Trophoblast cell (in vitro differentiated cells and primary cell): ENCODE measurements at regions not wholly inside any gene's neighbourhood (a gene's known extent, or its start where the extent isn't known, plus 50 kb on each side); places are given as distances from the start of the nearest gene placed in this dataset.

Experiments
- DNase-seq, 2 donors: peaks; one replicate each; pipeline ENCODE4 v3.0.0-alpha.2; 2016
- H2AFZ ChIP-seq: 2 replicates; pipeline ENCODE4 v1.6.1; 2013; ENCODE audit warnings: low read length, moderate library complexity, mild to moderate bottlenecking; ENCODE audit not compliant: insufficient read depth, poor library complexity
- H2AK5ac ChIP-seq: 2 replicates; pipeline ENCODE4 v1.6.1; 2013; ENCODE audit warnings: mild to moderate bottlenecking, low read length
- H2BK120ac ChIP-seq: 2 replicates; pipeline ENCODE4 v1.6.1; 2013; ENCODE audit warnings: low read length, mild to moderate bottlenecking, moderate library complexity; ENCODE audit not compliant: insufficient read depth, poor library complexity
- H2BK12ac ChIP-seq: 2 replicates; pipeline ENCODE4 v1.6.1; 2013; ENCODE audit warnings: mild to moderate bottlenecking, low read length, moderate library complexity
- H2BK5ac ChIP-seq: 2 replicates; pipeline ENCODE4 v1.6.1; 2013; ENCODE audit warnings: low read length, low read depth, moderate library complexity, mild to moderate bottlenecking; ENCODE audit not compliant: poor library complexity
- H3K14ac ChIP-seq: 2 replicates; pipeline ENCODE4 v1.6.1; 2013; ENCODE audit warnings: mild to moderate bottlenecking, low read length
- H3K18ac ChIP-seq: 2 replicates; pipeline ENCODE4 v1.6.1; 2013; ENCODE audit warnings: mild to moderate bottlenecking, low read length
- H3K23ac ChIP-seq: 2 replicates; pipeline ENCODE4 v1.6.1; 2013; ENCODE audit warnings: low read length
- H3K27ac ChIP-seq: 2 replicates; pipeline ENCODE4 v1.5.1; 2013; ENCODE audit warnings: low read depth, mild to moderate bottlenecking, inconsistent platforms, low read length, moderate library complexity
- H3K27me3 ChIP-seq: 2 replicates; pipeline ENCODE4 v1.6.1; 2013; ENCODE audit warnings: inconsistent platforms, mild to moderate bottlenecking, low read length, moderate library complexity; ENCODE audit not compliant: insufficient read depth
- H3K36me3 ChIP-seq, 2 experiments: 1 replicate in 1 of 2; 2 replicates in 1 of 2; pipeline ENCODE4 v1.6.1; 2013; ENCODE audit warnings: low read length in 2 of 2, mild to moderate bottlenecking in 2 of 2, moderate library complexity in 1 of 2; ENCODE audit not compliant: insufficient read depth in 2 of 2, control insufficient read depth in 1 of 2
- H3K4ac ChIP-seq: 2 replicates; pipeline ENCODE4 v1.6.1; 2013; ENCODE audit warnings: low read depth, mild to moderate bottlenecking, low read length, moderate library complexity
- H3K4me1 ChIP-seq, 2 experiments: 1 replicate in 1 of 2; 2 replicates in 1 of 2; pipeline ENCODE4 v1.6.1; 2013; ENCODE audit warnings: low read length in 2 of 2, mild to moderate bottlenecking in 2 of 2, moderate library complexity in 1 of 2; ENCODE audit not compliant: insufficient read depth in 2 of 2, control insufficient read depth in 1 of 2
- H3K4me2 ChIP-seq: 2 replicates; pipeline ENCODE4 v1.6.1; 2013; ENCODE audit warnings: inconsistent platforms, mild to moderate bottlenecking, low read length, moderate library complexity
- H3K4me3 ChIP-seq: 2 replicates; pipeline ENCODE4 v1.5.1; 2013; ENCODE audit warnings: mild to moderate bottlenecking, low read depth, low read length, inconsistent platforms
- H3K79me1 ChIP-seq: one replicate; pipeline ENCODE4 v1.6.1; 2013; ENCODE audit warnings: low read length
- H3K79me2 ChIP-seq: 2 replicates; pipeline ENCODE4 v1.6.1; 2013; ENCODE audit warnings: low read length, mild to moderate bottlenecking; ENCODE audit not compliant: control insufficient read depth, insufficient read depth, poor library complexity
- H3K9ac ChIP-seq: 2 replicates; pipeline ENCODE4 v1.6.1; 2013; ENCODE audit warnings: mild to moderate bottlenecking, low read length
- H3K9me3 ChIP-seq: 2 replicates; pipeline ENCODE4 v1.6.1; 2013; ENCODE audit warnings: low read depth, mild to moderate bottlenecking, control low read depth, inconsistent platforms, low read length; ENCODE audit not compliant: insufficient read depth
- H4K12ac ChIP-seq: 2 replicates; pipeline ENCODE4 v1.6.1; 2013; ENCODE audit warnings: low read depth, mild to moderate bottlenecking, low read length, moderate library complexity
- H4K8ac ChIP-seq: 2 replicates; pipeline ENCODE4 v1.6.1; 2013; ENCODE audit warnings: low read depth, mild to moderate bottlenecking, low read length, moderate library complexity
- H4K91ac ChIP-seq: one replicate; pipeline ENCODE4 v1.6.1; 2013; ENCODE audit warnings: low read depth, mild to moderate bottlenecking, low read length, moderate library complexity
- WGBS: extraction: QIAGEN DNeasy Blood & Tissue Kit; methylation state at CpG from one replicate; pipeline ENCODE4 v1.1.7; 2013; ENCODE audit warnings: missing lambda C conversion rate; ENCODE audit not compliant: insufficient read length, insufficient coverage; ENCODE audit errors: extremely low coverage; 5-methylcytosine and 5-hydroxymethylcytosine counted together

GRCh38 chr3:30306896-30307295, 299.5 kb upstream of the TGFBR2 start:
- Histone ChIP-seq H3K23ac (no peak overlapping the region), H3K18ac (no peak overlapping the region), H2AK5ac (no peak overlapping the region), H4K12ac (no peak overlapping the region), H2BK120ac (no peak overlapping the region), H3K79me2 (no peaks in the 10 kb centered on the region), H3K14ac (no peak overlapping the region), H3K27ac (no peak overlapping the region), H3K27me3 (no peaks in the 10 kb centered on the region), H3K9me3 (peaks cover 2% of the 10 kb centered on the region), H4K8ac (no peak overlapping the region), H3K4me1 (no peaks in the 10 kb centered on the region), H4K91ac (no peak overlapping the region), H3K4ac (no peak overlapping the region), H3K4me2 (no peak overlapping the region), H3K79me1 (no peaks in the 10 kb centered on the region), H2AFZ (no peak overlapping the region), H2BK5ac (no peak overlapping the region), H2BK12ac (no peak overlapping the region), H3K9ac (no peak overlapping the region), H3K4me3 (no peak overlapping the region), H3K36me3 (no peaks in the 10 kb centered on the region)
- WGBS: no CpG with 5 or more reads among the region's 3 CpGs
- no peak for DNase-seq

- no peak overlapping the region for H4K8ac ChIP-seq
- H3K79me1 ChIP-seq: no peaks in the 10 kb centered on the region
- H3K9ac ChIP-seq: no peak overlapping the region
- DNase-seq: no peak
- no peak overlapping the region for H4K12ac ChIP-seq
- H3K36me3 ChIP-seq: no peaks in the 10 kb centered on the region
- H3K4me1 ChIP-seq: no peaks in the 10 kb centered on the region
- H3K27me3 ChIP-seq: no peaks in the 10 kb centered on the region
- no peak overlapping the region for H2AFZ ChIP-seq
- no peak overlapping the region for H4K91ac ChIP-seq
- H3K4me3 ChIP-seq: no peak overlapping the region
- H3K4ac ChIP-seq: no peak overlapping the region
- H3K14ac ChIP-seq: no peak overlapping the region
- peaks cover 2% of the 10 kb centered on the region for H3K9me3 ChIP-seq
- H2BK12ac ChIP-seq: no peak overlapping the region
- no peak overlapping the region for H2BK120ac ChIP-seq
- no peak overlapping the region for H3K23ac ChIP-seq
- no peaks in the 10 kb centered on the region for H3K79me2 ChIP-seq
- no peak overlapping the region for H2AK5ac ChIP-seq
- H3K27ac ChIP-seq: no peak overlapping the region
- H3K18ac ChIP-seq: no peak overlapping the region
- no peak overlapping the region for H3K4me2 ChIP-seq
- no peak overlapping the region for H2BK5ac ChIP-seq
These were observed 298.9 kb upstream of the TGFBR2 start for GRCh38 chr3:30307372-30307950.

- Histone ChIP-seq H3K4me1 (no peaks in the 10 kb centered on the region), H4K8ac (no peak overlapping the region), H3K79me1 (no peaks in the 10 kb centered on the region), H3K9me3 (peaks cover 2% of the 10 kb centered on the region), H2AFZ (no peak overlapping the region), H3K9ac (no peak overlapping the region), H3K18ac (no peak overlapping the region), H3K27ac (no peak overlapping the region), H2BK5ac (no peak overlapping the region), H3K4me3 (no peak overlapping the region), H2BK12ac (no peak overlapping the region), H2AK5ac (no peak overlapping the region), H3K14ac (no peak overlapping the region), H3K36me3 (no peaks in the 10 kb centered on the region), H3K27me3 (no peaks in the 10 kb centered on the region), H3K4me2 (no peak overlapping the region), H3K23ac (no peak overlapping the region), H2BK120ac (no peak overlapping the region), H3K79me2 (no peaks in the 10 kb centered on the region), H4K12ac (no peak overlapping the region), H3K4ac (no peak overlapping the region), H4K91ac (no peak overlapping the region)
- no peak for DNase-seq
- no CpG with 5 or more reads among the region's 1 CpG for WGBS
These were observed 298.3 kb upstream of the TGFBR2 start for GRCh38 chr3:30308131-30308530.

- Histone ChIP-seq H3K27me3 (no peaks in the 10 kb centered on the region), H3K4ac (no peak overlapping the region), H3K18ac (no peak overlapping the region), H3K79me2 (no peaks in the 10 kb centered on the region), H3K9me3 (no peaks in the 10 kb centered on the region), H3K4me2 (no peak overlapping the region), H2BK120ac (no peak overlapping the region), H3K79me1 (no peaks in the 10 kb centered on the region), H3K4me3 (no peak overlapping the region), H3K9ac (no peak overlapping the region), H4K12ac (no peak overlapping the region), H3K23ac (no peak overlapping the region), H4K8ac (no peak overlapping the region), H2AFZ (no peak overlapping the region), H3K14ac (no peak overlapping the region), H3K4me1 (no peaks in the 10 kb centered on the region), H2BK5ac (no peak overlapping the region), H2AK5ac (no peak overlapping the region), H3K36me3 (no peaks in the 10 kb centered on the region), H2BK12ac (no peak overlapping the region), H4K91ac (no peak overlapping the region), H3K27ac (no peak overlapping the region)
- WGBS: no CpG with 5 or more reads among the region's 2 CpGs
- DNase-seq: no peak
These were observed 296.1 kb upstream of the TGFBR2 start for GRCh38 chr3:30309961-30310954.
